ENCODE measurements at regions not wholly inside any gene's neighbourhood (a gene's known extent, or its start where the extent isn't known, plus 50 kb on each side); places are given as distances from the start of the nearest gene placed in this dataset.

DNA sequence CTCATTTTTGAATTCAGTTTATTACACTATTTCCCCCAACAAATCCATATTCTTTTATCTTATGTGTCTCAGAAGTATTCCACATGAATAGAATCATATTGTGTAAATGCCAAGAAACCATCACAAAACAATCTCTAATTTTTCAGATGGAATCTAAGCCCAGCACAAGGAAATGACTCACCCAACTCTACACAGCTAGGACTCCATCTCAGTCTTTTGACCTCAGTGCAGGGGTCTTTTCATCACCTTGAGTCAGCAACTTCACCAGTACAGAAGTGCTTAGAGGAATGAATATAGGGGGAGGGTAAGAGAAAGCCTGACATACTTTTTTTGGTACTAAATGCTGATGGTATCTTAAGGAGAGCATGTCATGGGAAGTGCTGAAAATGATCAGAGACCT, 169.3 kb upstream of the LRRN1 start (continued):
- no peak for TF ChIP-seq ARID4B (CRISPR knock-in tag; IDR thresholded peaks at IDR 0.05)

DNA sequence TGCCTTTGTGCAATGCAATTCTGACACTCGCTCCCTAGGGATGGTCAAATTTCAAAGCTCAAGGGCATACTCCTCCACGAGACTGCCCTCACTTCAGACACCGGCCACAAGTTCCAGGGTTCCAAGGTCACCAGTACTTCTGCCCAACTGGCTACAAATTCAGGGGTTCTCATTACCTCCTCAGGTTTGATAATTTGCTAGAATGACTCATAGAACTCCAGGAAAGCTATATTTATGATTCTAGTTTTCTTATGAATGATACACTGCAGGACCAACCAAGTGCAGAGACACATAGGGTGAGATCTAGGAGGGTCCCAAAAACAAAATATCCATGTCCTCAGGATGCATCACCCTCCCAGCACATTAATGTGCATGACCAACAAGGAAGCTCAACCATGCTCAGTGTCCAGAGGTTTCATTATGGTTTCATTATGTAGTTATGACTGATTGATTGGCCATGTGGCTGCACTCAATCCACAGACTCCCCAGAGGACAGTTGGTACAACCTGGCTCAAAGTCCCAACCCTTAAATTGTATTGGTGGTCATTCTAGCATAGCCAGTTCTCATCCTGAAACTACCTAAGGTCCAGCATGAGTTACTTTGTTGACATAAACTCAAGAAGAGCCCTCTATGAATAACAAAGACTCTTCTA, 170.4 kb upstream of the LRRN1 start:
- Histone ChIP-seq H3K27ac (ENCODE audit: extremely low read depth, low read depth, low read length) (no peak overlapping the region), H3K4me1 (replicated peaks in 1 of 2; ENCODE audit: control insufficient read depth in 2 of 2, insufficient read depth in 2 of 2, low read length in 2 of 2) (no peaks in the 10 kb centered on the region), H3K4me3 (no peak overlapping the region), H3K4me2 (ENCODE audit: insufficient read depth, low read length) (no peak overlapping the region), H4K20me1 (replicated peaks; ENCODE audit: control insufficient read depth, insufficient read depth, low read length) (no peaks in the 10 kb centered on the region), H3K27me3 (ENCODE audit: control insufficient read depth in 2 of 2, insufficient read depth in 2 of 2, low read length in 2 of 2) (no peaks in the 10 kb centered on the region), H3K36me3 (ENCODE audit: control insufficient read depth, insufficient read depth, low read length) (no peaks in the 10 kb centered on the region), H3K9me3 (replicated peaks; ENCODE audit: control insufficient read depth, insufficient read depth, low read depth, low read length) (no peaks in the 10 kb centered on the region; the same call in 1 of the 2 replicates), H3K9me1 (ENCODE audit: control insufficient read depth, insufficient read depth, low read length) (no peaks in the 10 kb centered on the region), H3K9ac (ENCODE audit: insufficient read depth in 1 of 2, low read depth in 2 of 2, low read length in 2 of 2) (no peak overlapping the region), H2AFZ (ENCODE audit: low read depth, low read length) (no peak overlapping the region), H3K79me2 (ENCODE audit: control insufficient read depth, insufficient read depth, low read length) (no peaks in the 10 kb centered on the region)
- in situ Hi-C loops (cut with MboI): no loop called here
- ChIA-PET CTCF (ENCODE audit: low intra/inter-chr PET ratio) (no interaction called here), POLR2A (no interaction called here)
- no TSS peak for BruUV-seq (replicated peaks)
- no peak for ATAC-seq
- DNase-seq (ENCODE audit: extremely low read depth in 1 of 4, low spot score in 3 of 4): no peak
- WGBS (ENCODE audit: insufficient coverage, low coverage, missing lambda C conversion rate): 2% methylated on average over 3 of the region's 3 CpGs
- no peak for FAIRE-seq
- intact Hi-C loops (cut with micrococcal nuclease): no loop called here
- TF ChIP-seq CHD2 (IDR thresholded peaks at IDR 0.05; ENCODE audit: low read depth, low read length) (no peak), ZNF354B (CRISPR knock-in tag; IDR thresholded peaks at IDR 0.05) (no peak), POLR2AphosphoS5 (IDR thresholded peaks at IDR 0.05; ENCODE audit: control insufficient read depth, insufficient read depth, low read depth, low read length) (no peak), YBX1 (IDR thresholded peaks at IDR 0.05) (no peak), MTA2 (IDR thresholded peaks at IDR 0.05; ENCODE audit: low read depth) (no peak), KLF6 (CRISPR knock-in tag; IDR thresholded peaks at IDR 0.05; ENCODE audit: borderline replicate concordance) (no peak), GTF3C2 (IDR thresholded peaks at IDR 0.05; ENCODE audit: borderline replicate concordance, extremely low read depth, insufficient read length) (no peak), BRD9 (IDR thresholded peaks at IDR 0.05; ENCODE audit: low read depth, partially characterized antibody) (no peak), MYC (IDR thresholded peaks at IDR 0.05; ENCODE audit: low read depth, low read length) (no peak), MYC (CRISPR knock-in tag; IDR thresholded peaks at IDR 0.05; ENCODE audit: borderline replicate concordance, low read depth) (no peak), STAG1 (CRISPR knock-in tag; IDR thresholded peaks at IDR 0.05; ENCODE audit: borderline replicate concordance) (no peak)
- TF ChIP-seq, protein P1, sequence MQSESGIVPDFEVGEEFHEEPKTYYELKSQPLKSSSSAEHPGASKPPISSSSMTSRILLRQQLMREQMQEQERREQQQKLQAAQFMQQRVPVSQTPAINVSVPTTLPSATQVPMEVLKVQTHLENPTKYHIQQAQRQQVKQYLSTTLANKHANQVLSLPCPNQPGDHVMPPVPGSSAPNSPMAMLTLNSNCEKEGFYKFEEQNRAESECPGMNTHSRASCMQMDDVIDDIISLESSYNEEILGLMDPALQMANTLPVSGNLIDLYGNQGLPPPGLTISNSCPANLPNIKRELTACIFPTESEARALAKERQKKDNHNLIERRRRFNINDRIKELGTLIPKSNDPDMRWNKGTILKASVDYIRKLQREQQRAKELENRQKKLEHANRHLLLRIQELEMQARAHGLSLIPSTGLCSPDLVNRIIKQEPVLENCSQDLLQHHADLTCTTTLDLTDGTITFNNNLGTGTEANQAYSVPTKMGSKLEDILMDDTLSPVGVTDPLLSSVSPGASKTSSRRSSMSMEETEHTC (IDR thresholded peaks at IDR 0.05): no peak

All from K562 (cell line).